ENCODE measurements at regions not wholly inside any gene's neighbourhood (a gene's known extent, or its start where the extent isn't known, plus 50 kb on each side); places are given as distances from the start of the nearest gene placed in this dataset.

DNA sequence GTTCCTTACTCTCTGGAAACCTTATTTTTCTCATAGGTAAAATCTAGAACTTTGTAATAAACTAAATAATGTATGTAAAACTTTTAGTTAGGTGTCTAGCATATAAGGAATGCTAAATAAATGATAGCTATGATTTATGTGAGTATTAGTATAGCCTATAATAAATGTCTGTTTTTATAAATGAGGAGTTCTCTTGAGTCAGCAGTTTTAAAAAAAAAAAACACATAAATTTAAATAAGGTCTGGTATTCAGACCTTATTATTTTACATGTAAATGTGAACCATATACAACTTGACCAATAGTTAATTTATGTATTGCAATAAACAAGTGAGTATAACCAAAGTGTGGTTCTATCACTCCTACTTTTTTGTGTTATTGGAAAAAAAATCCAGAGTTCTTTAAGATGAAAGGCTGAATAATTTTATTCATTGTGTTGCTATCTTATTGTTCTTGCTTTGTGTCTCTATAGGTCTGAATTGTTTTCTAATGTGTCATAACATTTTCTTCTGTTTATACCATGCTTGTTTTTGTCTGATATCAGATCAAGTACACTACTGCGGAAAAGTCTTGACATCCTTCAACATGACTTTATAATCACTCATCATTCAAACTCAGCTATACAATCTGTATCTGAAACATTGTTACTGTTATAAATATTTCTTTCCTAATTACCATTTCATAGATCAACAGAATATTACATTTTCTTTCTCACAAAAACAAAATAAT, 115.7 kb downstream of the RASSF9 start:
- TF ChIP-seq, protein P1, sequence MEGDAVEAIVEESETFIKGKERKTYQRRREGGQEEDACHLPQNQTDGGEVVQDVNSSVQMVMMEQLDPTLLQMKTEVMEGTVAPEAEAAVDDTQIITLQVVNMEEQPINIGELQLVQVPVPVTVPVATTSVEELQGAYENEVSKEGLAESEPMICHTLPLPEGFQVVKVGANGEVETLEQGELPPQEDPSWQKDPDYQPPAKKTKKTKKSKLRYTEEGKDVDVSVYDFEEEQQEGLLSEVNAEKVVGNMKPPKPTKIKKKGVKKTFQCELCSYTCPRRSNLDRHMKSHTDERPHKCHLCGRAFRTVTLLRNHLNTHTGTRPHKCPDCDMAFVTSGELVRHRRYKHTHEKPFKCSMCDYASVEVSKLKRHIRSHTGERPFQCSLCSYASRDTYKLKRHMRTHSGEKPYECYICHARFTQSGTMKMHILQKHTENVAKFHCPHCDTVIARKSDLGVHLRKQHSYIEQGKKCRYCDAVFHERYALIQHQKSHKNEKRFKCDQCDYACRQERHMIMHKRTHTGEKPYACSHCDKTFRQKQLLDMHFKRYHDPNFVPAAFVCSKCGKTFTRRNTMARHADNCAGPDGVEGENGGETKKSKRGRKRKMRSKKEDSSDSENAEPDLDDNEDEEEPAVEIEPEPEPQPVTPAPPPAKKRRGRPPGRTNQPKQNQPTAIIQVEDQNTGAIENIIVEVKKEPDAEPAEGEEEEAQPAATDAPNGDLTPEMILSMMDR (IDR thresholded peaks at IDR 0.05), result no peak
- TF ChIP-seq EZH2 (IDR thresholded peaks at IDR 0.05), result no peak

Measured in neural progenitor cell (in vitro differentiated cells).